Uterus (tissue), 3 donors: ENCODE measurements at regions not wholly inside any gene's neighbourhood (a gene's known extent, or its start where the extent isn't known, plus 50 kb on each side); places are given as distances from the start of the nearest gene placed in this dataset.

Experiments used
- DNase-seq, 2 donors: peaks; one replicate each; pipeline ENCODE4 v3.0.0-alpha.2; 2019 to 2020
- H3K27ac ChIP-seq, 2 donors: fragments of 200-600 bp; sonication (generic); 1 replicate in 1 of 2; 2 replicates in 1 of 2; pipeline ENCODE4 v1.5.1; 2016 to 2018
- H3K27me3 ChIP-seq, 2 donors: fragments of 200-600 bp; sonication (generic); one replicate each; pipeline ENCODE4 v1.5.1; 2018 to 2019; ENCODE audit warnings: control low read depth in 1 of 2
- H3K36me3 ChIP-seq, 2 donors: fragments of 200-600 bp; sonication (generic); one replicate each; pipeline ENCODE4 v1.5.1; 2019; ENCODE audit warnings: control low read depth in 1 of 2
- H3K4me1 ChIP-seq, 2 donors: fragments of 200-600 bp; sonication (generic); one replicate each; pipeline ENCODE4 v1.5.1; 2018 to 2019; ENCODE audit warnings: control low read depth in 1 of 2
- H3K4me3 ChIP-seq, 2 donors: fragments of 200-600 bp; sonication (generic); 1 replicate in 1 of 2; 2 replicates in 1 of 2; pipeline ENCODE4 v1.5.1; 2018 to 2019; ENCODE audit warnings: mild to moderate bottlenecking in 1 of 2
- H3K9me3 ChIP-seq, 2 donors: fragments of 200-600 bp; sonication (generic); one replicate each; pipeline ENCODE4 v1.5.1; 2019; ENCODE audit warnings: control low read depth in 1 of 2
- CTCF ChIP-seq, 4 experiments: fragments of 200-600 bp in 2 of 4; fragments of 450-650 bp in 2 of 4; sonication (generic) in 2 of 4; IDR thresholded peaks; one replicate each; pipeline ENCODE4 v1.5.1; 2016 to 2019; ENCODE audit warnings: antibody characterized with exemption in 4 of 4, mild to moderate bottlenecking in 2 of 4, moderate library complexity in 1 of 4
- POLR2A ChIP-seq, 2 donors: fragments of 450-650 bp; IDR thresholded peaks; one replicate each; pipeline ENCODE4 v1.6.1; 2016; ENCODE audit warnings: antibody characterized with exemption in 2 of 2, mild to moderate bottlenecking in 1 of 2, moderate library complexity in 1 of 2
- intact Hi-C: fragments of 100-400 bp; cut with DNase I; formaldehyde crosslinking; loops from one replicate; pipeline ENCODE4 v1.15.1; 2023; ENCODE audit warnings: low total_unique reads
- donor health status: DM: yes; HTN: yes; CAD: no.

- H3K36me3 ChIP-seq: no peaks in the 10 kb centered on the region
- H3K4me1 ChIP-seq: no peaks in the 10 kb centered on the region
- no peak overlapping the region for H3K27ac ChIP-seq
- no peaks in the 10 kb centered on the region for H3K27me3 ChIP-seq
- DNase-seq: no peak
- no peak overlapping the region for H3K4me3 ChIP-seq
- no peaks in the 10 kb centered on the region for H3K9me3 ChIP-seq
- intact Hi-C loops: no loop called here
- TF ChIP-seq CTCF (IDR thresholded peaks at IDR 0.05) (no peak), POLR2A (IDR thresholded peaks at IDR 0.05) (no peak)
These were observed 59.2 kb downstream of the EMX2 start for GRCh38 chr10:117601716-117602115.

GRCh38 chr10:117603081-117603480 lies 60.5 kb downstream of the EMX2 start:
- no peak overlapping the region for H3K4me3 ChIP-seq
- peaks cover 1 to 5% of the 10 kb centered on the region in 2 donors for H3K4me1 ChIP-seq
- no peak overlapping the region for H3K27ac ChIP-seq
- H3K36me3 ChIP-seq: no peaks in the 10 kb centered on the region
- no peaks in the 10 kb centered on the region for H3K27me3 ChIP-seq
- intact Hi-C loops: no loop called here
- DNase-seq: no peak
- no peaks in the 10 kb centered on the region for H3K9me3 ChIP-seq
- TF ChIP-seq POLR2A (IDR thresholded peaks at IDR 0.05) (no peak), CTCF (IDR thresholded peaks at IDR 0.05) (no peak)

GRCh38 chr10:117603726-117604125 lies 61.2 kb downstream of the EMX2 start:
- Histone ChIP-seq H3K9me3 (no peaks in the 10 kb centered on the region), H3K4me3 (no peak overlapping the region), H3K4me1 (peaks cover 7 to 11% of the 10 kb centered on the region in 2 donors), H3K36me3 (no peaks in the 10 kb centered on the region), H3K27me3 (no peaks in the 10 kb centered on the region), H3K27ac (no peak overlapping the region)
- TF ChIP-seq POLR2A (IDR thresholded peaks at IDR 0.05): no peak
- no peak for TF ChIP-seq CTCF (IDR thresholded peaks at IDR 0.05)
- no peak for DNase-seq
- intact Hi-C loops: no loop called here

GRCh38 chr10:117609095-117609795 lies 66.7 kb downstream of the EMX2 start:
- no peaks in the 10 kb centered on the region for H3K9me3 ChIP-seq
- intact Hi-C loops: no loop called here
- H3K4me3 ChIP-seq: peak overlapping the region in 1 of 2 donors; percentile 23
- H3K4me1 ChIP-seq: peaks cover 9 to 13% of the 10 kb centered on the region in 2 donors
- H3K36me3 ChIP-seq: no peaks in the 10 kb centered on the region
- TF ChIP-seq CTCF (IDR thresholded peaks at IDR 0.05): no peak
- TF ChIP-seq POLR2A (IDR thresholded peaks at IDR 0.05): no peak
- peak overlapping the region; percentile 83 to 89 for H3K27ac ChIP-seq
- no peaks in the 10 kb centered on the region for H3K27me3 ChIP-seq
- peak; percentile 66 to 69 for DNase-seq

- intact Hi-C loops: no loop called here
These were observed 67.2 kb downstream of the EMX2 start for GRCh38 chr10:117609796-117610170.

More at GRCh38 chr10:117609796-117610170, 67.2 kb downstream of the EMX2 start:
- Histone ChIP-seq H3K4me1 (peaks cover 9 to 13% of the 10 kb centered on the region in 2 donors), H3K27me3 (no peaks in the 10 kb centered on the region), H3K9me3 (no peaks in the 10 kb centered on the region), H3K36me3 (no peaks in the 10 kb centered on the region), H3K4me3 (no peak overlapping the region), H3K27ac (peak overlapping the region; percentile 83 to 89)
- TF ChIP-seq CTCF (IDR thresholded peaks at IDR 0.05) (no peak), POLR2A (IDR thresholded peaks at IDR 0.05) (no peak)
- no peak for DNase-seq
